HG02970 (cell line): ENCODE measurements at regions not wholly inside any gene's neighbourhood (a gene's known extent, or its start where the extent isn't known, plus 50 kb on each side); places are given as distances from the start of the nearest gene placed in this dataset.
"Not testable (repeated sequence)": the region's sequence is repeated elsewhere in the genome, so short reads cannot be mapped to it uniquely, and the experiment has no call there.

Experiments used
- ATAC-seq: cut with Tn5 transposase; IDR thresholded peaks from one replicate; pipeline ENCODE4 v1.9.1; 2021; ENCODE audit warnings: mild to moderate bottlenecking, moderate library complexity, moderate number of reproducible peaks; ENCODE audit not compliant: unreplicated experiment, low FRiP score

- ATAC-seq = no peak
Observed at GRCh38 chr7:86050918-86051317, 592.8 kb upstream of the GRM3 start.

- no peak for ATAC-seq
Observed at GRCh38 chr7:86049910-86050309, 593.8 kb upstream of the GRM3 start.

GRCh38 chr7:86045197-86045596 is 598.5 kb upstream of the GRM3 start:
- ATAC-seq = not testable (repeated sequence)

- ATAC-seq = no peak
Observed at GRCh38 chr7:86025807-86026206, 617.9 kb upstream of the GRM3 start.

GRCh38 chr7:86013662-86014061 is 630.0 kb upstream of the GRM3 start:
- ATAC-seq = no peak

GRCh38 chr7:86012971-86013370 is 630.7 kb upstream of the GRM3 start:
- no peak for ATAC-seq

GRCh38 chr7:86008898-86009297 is 634.8 kb upstream of the GRM3 start:
- ATAC-seq = no peak

- no peak for ATAC-seq
Observed at GRCh38 chr7:86006909-86007308, 636.8 kb upstream of the GRM3 start.

GRCh38 chr7:86002858-86003257 is 640.9 kb upstream of the GRM3 start:
- no peak for ATAC-seq

- ATAC-seq = no peak
Observed at GRCh38 chr7:85997515-85997914, 646.2 kb upstream of the GRM3 start.

GRCh38 chr7:85995101-85995500 is 648.6 kb upstream of the GRM3 start:
- ATAC-seq = no peak

GRCh38 chr7:85980740-85981139 is 663.0 kb upstream of the GRM3 start:
- ATAC-seq = no peak

- no peak for ATAC-seq
Observed at GRCh38 chr7:85974176-85974575, 669.5 kb upstream of the GRM3 start.

GRCh38 chr7:85972504-85973141 is 671.1 kb upstream of the GRM3 start:
- ATAC-seq = no peak

- no peak for ATAC-seq
Observed at GRCh38 chr7:85954961-85955360, 688.7 kb upstream of the GRM3 start.

- ATAC-seq = no peak
Observed at GRCh38 chr7:85950871-85951270, 692.8 kb upstream of the GRM3 start.

GRCh38 chr7:85950418-85950817 is 693.3 kb upstream of the GRM3 start:
- ATAC-seq = no peak

GRCh38 chr7:85947767-85948166 is 695.9 kb upstream of the GRM3 start:
- no peak for ATAC-seq

- ATAC-seq = no peak
Observed at GRCh38 chr7:85940798-85941197, 702.9 kb upstream of the GRM3 start.

- no peak for ATAC-seq
Observed at GRCh38 chr7:85931919-85932318, 711.8 kb upstream of the GRM3 start.

GRCh38 chr7:85928500-85928899 is 715.2 kb upstream of the GRM3 start:
- no peak for ATAC-seq

GRCh38 chr7:85927226-85927625 is 716.5 kb upstream of the GRM3 start:
- no peak for ATAC-seq

- no peak for ATAC-seq
Observed at GRCh38 chr7:85924062-85924461, 719.6 kb upstream of the GRM3 start.
